ENCODE measurements at regions not wholly inside any gene's neighbourhood (a gene's known extent, or its start where the extent isn't known, plus 50 kb on each side); places are given as distances from the start of the nearest gene placed in this dataset.
"Not testable (repeated sequence)": the region's sequence is repeated elsewhere in the genome, so short reads cannot be mapped to it uniquely, and the experiment has no call there.

DNA sequence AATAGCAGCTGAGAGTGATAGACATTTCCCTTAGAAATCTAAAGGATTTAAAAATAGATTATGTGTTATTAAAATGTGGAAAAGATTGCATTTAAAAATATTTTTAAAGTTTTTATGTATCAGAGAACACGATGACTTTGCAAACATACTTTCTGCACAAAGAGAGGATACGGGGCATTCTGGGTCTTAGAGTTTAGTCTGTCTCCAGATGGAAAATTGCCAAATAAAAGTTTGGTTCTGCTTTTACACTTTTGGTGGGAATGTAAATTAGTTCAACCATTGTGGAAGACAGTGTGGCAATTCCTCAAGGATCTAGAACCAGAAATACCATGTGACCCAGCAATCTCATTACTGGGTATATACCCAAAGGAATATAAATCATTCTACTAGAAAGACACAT, 355.2 kb downstream of the NDFIP2 start:
- H3K4me1 ChIP-seq (ENCODE audit: control insufficient read depth, insufficient read depth, low read length); DNase-seq (ENCODE audit: low read depth, low spot score); H3K4me3 ChIP-seq (ENCODE audit: low read length); H3K27ac ChIP-seq (ENCODE audit: low read length); H3K27me3 ChIP-seq (ENCODE audit: control insufficient read depth, insufficient read depth, low read length); H3K36me3 ChIP-seq (ENCODE audit: control insufficient read depth, insufficient read depth, low read length); H3K9me3 ChIP-seq (ENCODE audit: control insufficient read depth, insufficient read depth, low read length): not testable (repeated sequence)
- 83% methylated on average over 1 of the region's 2 CpGs for WGBS (ENCODE audit: insufficient coverage, insufficient read length)

DNA sequence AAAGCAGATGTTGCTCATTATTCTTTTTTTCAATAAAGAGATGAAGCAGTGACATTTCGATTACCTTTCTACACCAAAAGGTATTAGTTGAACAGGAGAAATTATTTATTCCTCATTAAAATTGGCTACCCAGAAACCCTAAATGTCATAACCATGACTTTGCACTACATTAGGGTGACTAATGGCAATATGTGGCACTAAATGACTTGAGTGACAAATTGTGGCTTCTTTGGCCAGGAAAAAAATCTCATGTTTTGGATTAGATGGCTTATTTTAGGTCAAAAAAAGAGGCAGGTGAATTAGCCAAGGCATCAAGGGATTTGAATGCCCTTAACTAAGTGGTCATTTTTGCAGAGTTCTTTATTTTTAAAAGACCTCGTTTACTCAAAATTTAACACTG, 353.9 kb downstream of the NDFIP2 start:
- no peak overlapping the region for H3K4me3 ChIP-seq (ENCODE audit: low read length)
- no peaks in the 10 kb centered on the region for H3K27me3 ChIP-seq (ENCODE audit: control insufficient read depth, insufficient read depth, low read length)
- H3K9me3 ChIP-seq (ENCODE audit: control insufficient read depth, insufficient read depth, low read length), result 0 out of 2 replicates have a peak, but pooled peaks cover 1% of the 10 kb centered on the region
- H3K36me3 ChIP-seq (ENCODE audit: control insufficient read depth, insufficient read depth, low read length), result no peaks in the 10 kb centered on the region
- H3K27ac ChIP-seq (ENCODE audit: low read length), result no peak overlapping the region
- H3K4me1 ChIP-seq (ENCODE audit: control insufficient read depth, insufficient read depth, low read length), result no peaks in the 10 kb centered on the region
- WGBS (ENCODE audit: insufficient coverage, insufficient read length), result no CpG with 5 or more reads among the region's 2 CpGs
- DNase-seq (ENCODE audit: low read depth, low spot score), result no peak

DNA sequence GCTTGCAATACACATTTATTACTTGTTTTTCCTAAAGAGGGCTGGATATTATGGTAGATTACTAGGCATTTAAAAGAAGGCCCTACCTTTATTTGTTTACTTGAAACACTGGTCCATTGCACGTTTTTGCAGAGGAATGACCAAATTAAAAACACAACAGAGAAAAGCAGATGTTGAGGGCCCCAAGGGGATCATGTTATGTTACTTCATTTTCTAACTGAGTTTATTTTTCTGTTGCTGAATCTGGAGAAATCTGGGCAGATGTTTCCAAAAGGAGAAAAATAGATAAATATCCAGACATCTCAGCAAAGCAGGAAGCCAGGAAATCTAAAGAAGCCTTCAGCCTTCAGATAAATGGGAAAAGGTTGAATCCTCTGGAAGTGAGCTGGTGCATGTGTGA, 353.0 kb downstream of the NDFIP2 start:
- Histone ChIP-seq H3K4me3 (ENCODE audit: low read length) (no peak overlapping the region), H3K27ac (ENCODE audit: low read length) (no peak overlapping the region), H3K36me3 (ENCODE audit: control insufficient read depth, insufficient read depth, low read length) (no peaks in the 10 kb centered on the region), H3K27me3 (ENCODE audit: control insufficient read depth, insufficient read depth, low read length) (no peaks in the 10 kb centered on the region), H3K9me3 (ENCODE audit: control insufficient read depth, insufficient read depth, low read length) (0 out of 2 replicates have a peak, but pooled peaks cover 1% of the 10 kb centered on the region), H3K4me1 (ENCODE audit: control insufficient read depth, insufficient read depth, low read length) (no peaks in the 10 kb centered on the region)
- no CpG with 5 or more reads among the region's 1 CpG for WGBS (ENCODE audit: insufficient coverage, insufficient read length)
- DNase-seq (ENCODE audit: low read depth, low spot score), result no peak

DNA sequence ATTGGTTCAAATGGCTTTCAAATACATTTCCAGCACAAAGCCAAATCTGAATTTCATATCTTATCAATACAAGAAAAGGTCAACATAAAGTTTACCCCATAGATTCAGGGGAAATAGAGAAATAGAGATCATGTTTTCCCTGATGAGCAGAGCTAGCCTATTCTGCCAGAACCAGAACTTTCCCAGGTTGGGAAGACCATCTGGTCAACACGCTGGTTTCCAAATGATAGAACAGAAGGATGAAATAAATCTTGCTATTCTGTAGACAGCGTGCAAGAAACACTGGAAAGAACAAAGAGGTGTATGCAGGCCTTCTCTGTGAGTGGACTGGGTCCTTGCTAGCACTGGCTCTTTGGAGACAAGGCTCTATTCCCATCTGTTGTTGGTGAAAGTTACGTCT, 350.6 kb downstream of the NDFIP2 start:
- no peaks in the 10 kb centered on the region for H3K9me3 ChIP-seq (ENCODE audit: control insufficient read depth, insufficient read depth, low read length)
- WGBS (ENCODE audit: insufficient coverage, insufficient read length), result no CpG with 5 or more reads among the region's 3 CpGs
- no peaks in the 10 kb centered on the region for H3K36me3 ChIP-seq (ENCODE audit: control insufficient read depth, insufficient read depth, low read length)
- H3K4me1 ChIP-seq (ENCODE audit: control insufficient read depth, insufficient read depth, low read length), result no peaks in the 10 kb centered on the region
- no peak overlapping the region for H3K4me3 ChIP-seq (ENCODE audit: low read length)
- DNase-seq (ENCODE audit: low read depth, low spot score), result no peak
- H3K27me3 ChIP-seq (ENCODE audit: control insufficient read depth, insufficient read depth, low read length), result no peaks in the 10 kb centered on the region
- H3K27ac ChIP-seq (ENCODE audit: low read length), result no peak overlapping the region

DNA sequence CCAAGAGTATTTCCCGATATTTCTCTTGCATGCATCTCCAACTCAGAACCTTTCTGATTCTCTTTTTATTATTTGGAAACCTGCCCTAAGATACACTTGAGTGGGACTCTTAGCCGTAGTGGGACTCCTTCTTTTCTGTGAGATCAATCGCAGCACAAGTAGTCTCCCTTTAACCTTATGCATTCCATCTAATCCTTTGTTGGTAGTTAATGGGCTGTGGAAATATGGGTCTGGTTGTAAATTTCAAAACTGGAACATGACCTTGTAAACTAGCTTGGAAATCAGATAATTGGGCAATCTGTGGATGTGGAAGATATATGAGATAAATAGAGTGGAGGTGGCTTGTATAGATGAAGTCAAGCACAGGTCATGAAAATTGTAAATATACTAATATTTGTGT, 350.0 kb downstream of the NDFIP2 start:
- H3K4me1 ChIP-seq (ENCODE audit: control insufficient read depth, insufficient read depth, low read length), result no peaks in the 10 kb centered on the region
- H3K27me3 ChIP-seq (ENCODE audit: control insufficient read depth, insufficient read depth, low read length), result no peaks in the 10 kb centered on the region
- no peaks in the 10 kb centered on the region for H3K9me3 ChIP-seq (ENCODE audit: control insufficient read depth, insufficient read depth, low read length)
- H3K27ac ChIP-seq (ENCODE audit: low read length), result no peak overlapping the region
- H3K4me3 ChIP-seq (ENCODE audit: low read length), result no peak overlapping the region
- no CpG with 5 or more reads among the region's 3 CpGs for WGBS (ENCODE audit: insufficient coverage, insufficient read length)
- no peaks in the 10 kb centered on the region for H3K36me3 ChIP-seq (ENCODE audit: control insufficient read depth, insufficient read depth, low read length)
- no peak for DNase-seq (ENCODE audit: low read depth, low spot score)

DNA sequence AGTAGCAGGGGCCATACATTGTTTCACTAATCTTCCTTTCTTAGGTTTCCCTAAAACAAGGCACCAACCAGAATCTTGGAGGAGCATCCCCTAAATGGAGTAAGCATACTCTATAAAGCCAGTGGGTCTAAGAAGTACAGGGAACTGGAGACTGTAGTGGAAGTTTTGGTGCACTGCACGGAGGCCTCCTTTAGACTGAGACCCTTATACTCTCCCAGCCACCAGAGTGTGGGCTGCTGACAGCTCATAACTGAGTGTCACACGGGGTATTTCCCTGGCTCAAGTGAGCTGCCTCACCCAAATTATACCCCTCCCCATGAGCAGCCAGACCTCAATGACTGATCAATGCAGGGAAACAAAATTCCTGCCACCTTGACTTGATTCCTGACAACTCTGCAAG, 349.5 kb downstream of the NDFIP2 start:
- no CpG with 5 or more reads among the region's 2 CpGs for WGBS (ENCODE audit: insufficient coverage, insufficient read length)
- no peak overlapping the region for H3K4me3 ChIP-seq (ENCODE audit: low read length)
- H3K9me3 ChIP-seq (ENCODE audit: control insufficient read depth, insufficient read depth, low read length), result no peaks in the 10 kb centered on the region
- no peak for DNase-seq (ENCODE audit: low read depth, low spot score)
- no peak overlapping the region for H3K27ac ChIP-seq (ENCODE audit: low read length)
- no peaks in the 10 kb centered on the region for H3K36me3 ChIP-seq (ENCODE audit: control insufficient read depth, insufficient read depth, low read length)
- H3K4me1 ChIP-seq (ENCODE audit: control insufficient read depth, insufficient read depth, low read length), result no peaks in the 10 kb centered on the region
- no peaks in the 10 kb centered on the region for H3K27me3 ChIP-seq (ENCODE audit: control insufficient read depth, insufficient read depth, low read length)

DNA sequence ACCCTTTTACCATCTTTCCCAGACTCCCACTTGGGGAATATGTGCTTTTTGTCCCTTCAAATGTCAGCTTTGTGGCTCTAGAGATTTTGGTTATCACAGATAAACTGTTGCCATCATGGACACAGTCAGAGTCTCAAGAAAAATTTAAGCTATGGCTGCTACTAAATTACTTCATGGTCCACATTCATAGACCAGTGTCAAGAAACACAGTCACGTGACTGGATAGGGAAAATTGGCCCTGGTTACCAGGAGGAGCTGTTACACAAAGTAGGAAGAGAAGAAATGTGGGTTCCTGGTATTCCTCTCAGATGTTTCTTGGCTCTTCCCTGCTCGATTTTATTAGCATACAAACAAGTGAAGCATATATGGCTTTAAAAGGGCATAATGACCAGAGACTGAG, 348.9 kb downstream of the NDFIP2 start:
- Histone ChIP-seq H3K27ac (ENCODE audit: low read length) (no peak overlapping the region), H3K4me1 (ENCODE audit: control insufficient read depth, insufficient read depth, low read length) (no peaks in the 10 kb centered on the region), H3K9me3 (ENCODE audit: control insufficient read depth, insufficient read depth, low read length) (no peaks in the 10 kb centered on the region), H3K27me3 (ENCODE audit: control insufficient read depth, insufficient read depth, low read length) (no peaks in the 10 kb centered on the region), H3K36me3 (ENCODE audit: control insufficient read depth, insufficient read depth, low read length) (no peaks in the 10 kb centered on the region), H3K4me3 (ENCODE audit: low read length) (no peak overlapping the region)
- DNase-seq (ENCODE audit: low read depth, low spot score), result no peak
- WGBS (ENCODE audit: insufficient coverage, insufficient read length), result no CpG with 5 or more reads among the region's 2 CpGs

DNA sequence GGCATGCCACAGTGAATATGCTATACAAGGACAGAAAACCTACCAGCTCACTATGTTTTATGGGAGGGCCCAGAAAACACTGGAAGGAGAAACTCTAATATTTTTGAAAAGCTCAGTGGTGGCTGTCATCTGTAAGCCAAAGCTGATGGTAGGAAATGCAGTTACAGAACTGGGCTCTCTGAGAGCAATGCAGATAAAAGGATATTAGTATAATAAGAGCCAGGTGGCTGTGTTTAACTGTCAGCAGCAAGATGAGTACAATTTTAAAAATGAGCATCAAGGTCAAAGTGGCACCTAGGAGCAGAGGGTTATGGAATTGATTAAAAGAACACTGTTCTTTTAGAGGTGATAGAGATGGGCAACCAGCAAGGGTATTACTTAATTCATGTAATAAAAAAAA, 345.0 kb downstream of the NDFIP2 start:
- H3K4me1 ChIP-seq (ENCODE audit: control insufficient read depth, insufficient read depth, low read length), result no peaks in the 10 kb centered on the region
- no peak overlapping the region for H3K27ac ChIP-seq (ENCODE audit: low read length)
- no peaks in the 10 kb centered on the region for H3K9me3 ChIP-seq (ENCODE audit: control insufficient read depth, insufficient read depth, low read length)
- no peaks in the 10 kb centered on the region for H3K36me3 ChIP-seq (ENCODE audit: control insufficient read depth, insufficient read depth, low read length)
- no peak for DNase-seq (ENCODE audit: low read depth, low spot score)
- H3K4me3 ChIP-seq (ENCODE audit: low read length), result no peak overlapping the region
- no peaks in the 10 kb centered on the region for H3K27me3 ChIP-seq (ENCODE audit: control insufficient read depth, insufficient read depth, low read length)

DNA sequence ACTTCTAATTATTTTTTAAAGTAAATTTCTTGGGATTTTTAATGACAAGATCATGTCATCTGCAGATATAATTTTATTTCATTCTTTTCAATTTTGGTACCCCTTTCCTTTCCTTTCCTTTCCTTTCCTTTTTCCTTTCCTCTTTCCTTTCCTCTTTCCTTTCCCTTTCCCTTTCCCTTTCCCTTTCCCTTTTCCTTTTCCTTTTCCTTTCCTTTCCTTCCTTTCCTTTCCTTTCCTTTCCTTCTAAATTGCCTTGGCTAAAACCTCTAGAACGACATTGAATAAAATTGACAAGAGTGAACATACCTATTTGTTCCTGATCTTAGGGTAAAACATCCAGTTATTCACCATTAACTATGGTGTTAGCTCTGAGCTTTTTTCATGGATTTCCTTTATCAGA, 334.1 kb downstream of the NDFIP2 start:
- Histone ChIP-seq H3K4me1 (ENCODE audit: control insufficient read depth, insufficient read depth, low read length) (peaks cover 3% of the 10 kb centered on the region; the same call in 1 of the 2 replicates), H3K27ac (ENCODE audit: low read length) (no peak overlapping the region), H3K36me3 (ENCODE audit: control insufficient read depth, insufficient read depth, low read length) (no peaks in the 10 kb centered on the region), H3K4me3 (ENCODE audit: low read length) (no peak overlapping the region), H3K27me3 (ENCODE audit: control insufficient read depth, insufficient read depth, low read length) (no peaks in the 10 kb centered on the region), H3K9me3 (ENCODE audit: control insufficient read depth, insufficient read depth, low read length) (no peaks in the 10 kb centered on the region)
- DNase-seq (ENCODE audit: low read depth, low spot score), result no peak
- WGBS (ENCODE audit: insufficient coverage, insufficient read length), result no CpG with 5 or more reads among the region's 1 CpG

DNA sequence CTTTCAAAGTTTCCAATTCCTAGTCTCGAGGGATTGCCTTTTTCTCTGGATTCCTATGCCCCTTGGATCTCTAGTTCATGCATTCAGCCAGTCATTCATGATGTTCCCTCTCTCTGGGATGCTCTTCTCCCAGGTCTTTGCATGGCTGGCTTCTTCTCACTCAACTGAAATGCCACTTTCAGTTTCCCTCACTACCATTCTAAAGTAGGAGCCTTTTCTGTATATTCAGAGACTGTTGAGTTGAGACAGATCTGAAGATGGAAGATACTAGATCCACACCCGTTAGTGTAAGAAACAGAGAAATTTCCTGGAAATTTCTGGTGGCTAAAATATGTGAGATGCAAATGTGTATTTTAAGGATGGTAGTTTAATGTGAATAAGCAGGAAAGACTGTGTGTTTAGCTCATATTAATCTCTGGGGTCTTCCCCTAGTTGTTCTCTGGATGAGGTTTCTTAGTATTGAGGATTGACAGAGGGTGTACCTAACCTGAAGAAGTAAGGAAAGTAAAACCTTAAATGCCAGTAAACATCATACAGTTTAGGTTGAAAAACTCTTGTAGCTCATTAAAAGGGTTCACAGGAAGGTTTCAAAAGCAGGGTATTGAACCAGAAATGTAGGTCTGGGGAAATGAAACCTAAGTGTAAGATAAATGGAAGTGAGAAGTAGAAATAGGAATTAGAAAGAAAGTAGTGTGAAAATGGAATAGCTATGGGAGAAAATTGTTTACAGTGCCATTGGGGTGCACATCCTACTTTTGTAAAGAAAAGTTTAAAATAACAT, 331.3 kb downstream of the NDFIP2 start:
- Histone ChIP-seq H3K4me1 (ENCODE audit: control insufficient read depth, insufficient read depth, low read length) (peaks cover 6% of the 10 kb centered on the region; the same call in 1 of the 2 replicates), H3K27ac (ENCODE audit: low read length) (no peak overlapping the region), H3K4me3 (ENCODE audit: low read length) (no peak overlapping the region), H3K36me3 (ENCODE audit: control insufficient read depth, insufficient read depth, low read length) (no peaks in the 10 kb centered on the region), H3K9me3 (ENCODE audit: control insufficient read depth, insufficient read depth, low read length) (no peaks in the 10 kb centered on the region), H3K27me3 (ENCODE audit: control insufficient read depth, insufficient read depth, low read length) (no peaks in the 10 kb centered on the region)
- no CpG with 5 or more reads among the region's 2 CpGs for WGBS (ENCODE audit: insufficient coverage, insufficient read length)
- no peak for DNase-seq (ENCODE audit: low read depth, low spot score)

DNA sequence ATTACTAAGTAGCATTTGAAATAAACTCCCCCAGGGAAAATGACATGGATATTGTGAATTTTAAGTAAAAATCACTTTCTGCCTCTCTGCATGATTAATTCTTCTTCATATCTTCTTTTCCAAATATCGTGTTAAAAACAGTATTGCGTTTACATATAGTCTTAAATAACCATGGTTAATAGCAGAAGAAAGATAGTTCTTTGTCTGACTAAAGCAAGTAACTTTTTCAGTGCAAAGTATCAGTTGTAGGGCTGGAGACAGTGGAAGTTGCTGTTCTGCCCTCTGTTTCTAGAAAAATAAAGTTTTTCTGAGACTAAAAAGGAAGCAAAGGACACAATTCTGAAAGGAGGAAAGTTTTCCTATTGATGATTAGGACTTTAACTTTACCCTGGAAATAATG, 330.2 kb downstream of the NDFIP2 start:
- Histone ChIP-seq H3K27ac (ENCODE audit: low read length) (no peak overlapping the region), H3K4me3 (ENCODE audit: low read length) (no peak overlapping the region), H3K9me3 (ENCODE audit: control insufficient read depth, insufficient read depth, low read length) (no peaks in the 10 kb centered on the region), H3K27me3 (ENCODE audit: control insufficient read depth, insufficient read depth, low read length) (no peaks in the 10 kb centered on the region), H3K4me1 (ENCODE audit: control insufficient read depth, insufficient read depth, low read length) (peaks cover 6% of the 10 kb centered on the region; the same call in 1 of the 2 replicates), H3K36me3 (ENCODE audit: control insufficient read depth, insufficient read depth, low read length) (no peaks in the 10 kb centered on the region)
- no CpG with 5 or more reads among the region's 2 CpGs for WGBS (ENCODE audit: insufficient coverage, insufficient read length)
- DNase-seq (ENCODE audit: low read depth, low spot score), result no peak
